HG02885 (cell line): ENCODE measurements at regions not wholly inside any gene's neighbourhood (a gene's known extent, or its start where the extent isn't known, plus 50 kb on each side); places are given as distances from the start of the nearest gene placed in this dataset.
"Not testable (repeated sequence)": the region's sequence is repeated elsewhere in the genome, so short reads cannot be mapped to it uniquely, and the experiment has no call there.

Experiments used
- ATAC-seq: cut with Tn5 transposase; IDR thresholded peaks from one replicate; pipeline ENCODE4 v1.9.1; 2021; ENCODE audit warnings: mild to moderate bottlenecking; ENCODE audit not compliant: unreplicated experiment, poor library complexity

DNA sequence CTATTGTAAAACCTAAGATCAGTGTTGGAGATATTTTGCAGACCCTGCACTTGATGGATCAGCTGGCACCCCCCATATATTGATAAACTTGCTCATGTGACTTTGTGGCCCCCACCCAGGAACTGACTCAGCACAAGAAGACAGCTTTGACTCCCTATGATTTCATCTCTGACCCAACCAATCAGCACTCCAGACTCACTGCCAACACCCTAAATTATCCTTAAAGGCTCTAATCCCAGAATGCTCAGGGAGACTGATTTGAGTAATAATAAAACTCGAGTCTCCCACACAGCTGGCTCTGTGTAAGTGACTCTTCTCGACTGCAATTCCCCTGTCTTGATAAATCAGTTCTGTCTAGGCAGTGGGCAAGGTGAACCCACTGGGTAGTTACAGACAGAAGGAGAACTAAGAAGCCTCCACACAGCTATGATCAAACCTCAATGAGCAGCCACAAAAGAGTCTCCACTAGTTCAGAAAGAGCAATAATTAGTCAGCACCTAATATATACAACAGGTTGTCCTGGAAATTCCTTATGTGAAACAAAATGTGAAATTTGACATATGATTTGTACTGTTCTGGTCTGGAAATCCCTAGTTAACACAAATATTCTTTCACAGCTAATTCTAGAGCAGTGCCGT lies 52.2 kb downstream of the ACTL7B start:
- ATAC-seq: no peak

DNA sequence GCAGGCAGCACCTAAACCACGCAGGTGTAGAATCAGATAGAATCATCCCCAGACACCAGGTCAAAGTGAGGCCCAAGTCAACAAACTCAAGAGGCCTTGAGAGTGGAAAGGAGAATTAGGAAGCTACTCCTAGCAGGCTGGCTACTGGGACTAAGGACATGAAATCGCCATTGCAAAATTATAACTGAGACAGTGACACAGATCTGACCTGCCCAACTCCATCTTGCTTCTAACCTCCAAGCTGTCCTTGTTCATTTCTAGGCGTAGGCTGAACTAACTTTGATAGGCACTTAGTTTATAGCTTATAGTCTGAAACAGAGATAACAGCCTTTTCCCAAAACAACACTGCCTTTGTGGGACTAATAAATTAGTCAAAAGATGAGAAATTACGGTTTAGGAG lies 52.8 kb downstream of the ACTL7B start:
- no peak for ATAC-seq

DNA sequence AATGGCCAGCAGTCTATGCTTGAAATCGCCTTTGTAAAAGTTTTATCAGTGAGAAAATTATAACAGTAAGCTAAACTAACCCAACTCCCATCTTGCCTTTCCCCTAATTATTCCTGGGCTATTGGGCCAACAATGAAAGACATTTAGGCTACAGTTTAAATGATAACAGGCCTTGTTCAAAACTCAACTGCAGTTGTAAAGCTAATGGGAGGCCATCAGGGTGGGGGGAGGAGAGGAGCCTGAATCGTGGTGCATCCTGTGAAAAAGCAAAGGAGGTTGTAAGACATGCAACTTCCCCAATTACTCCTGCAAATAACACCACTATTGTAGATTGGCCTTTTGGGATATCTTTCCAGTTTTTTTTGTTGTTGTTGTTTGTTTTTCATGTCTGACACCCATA lies 53.8 kb downstream of the ACTL7B start:
- no peak for ATAC-seq

DNA sequence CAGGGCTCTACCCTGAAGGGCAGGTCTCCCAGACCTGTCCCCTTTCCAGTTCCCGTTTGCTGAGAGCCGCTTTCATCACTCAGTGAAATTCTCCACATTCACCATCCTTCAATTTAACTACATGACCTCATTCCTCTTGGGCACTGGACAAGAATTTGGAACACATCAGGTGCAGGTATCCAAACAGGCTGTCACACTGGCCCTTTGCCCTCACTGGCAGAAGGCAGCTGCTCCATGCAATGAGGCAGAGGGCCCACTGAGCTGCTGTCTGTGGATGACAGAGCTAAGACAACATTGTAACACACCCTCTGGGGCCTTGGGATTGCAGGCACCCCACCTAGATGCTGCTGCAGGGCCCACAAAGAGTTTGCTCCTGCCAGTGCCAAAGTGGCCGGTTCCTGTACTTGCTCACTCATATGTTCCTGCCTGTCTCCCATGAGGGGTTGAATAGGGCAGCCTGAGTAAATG lies 55.1 kb downstream of the ACTL7B start:
- no peak for ATAC-seq

DNA sequence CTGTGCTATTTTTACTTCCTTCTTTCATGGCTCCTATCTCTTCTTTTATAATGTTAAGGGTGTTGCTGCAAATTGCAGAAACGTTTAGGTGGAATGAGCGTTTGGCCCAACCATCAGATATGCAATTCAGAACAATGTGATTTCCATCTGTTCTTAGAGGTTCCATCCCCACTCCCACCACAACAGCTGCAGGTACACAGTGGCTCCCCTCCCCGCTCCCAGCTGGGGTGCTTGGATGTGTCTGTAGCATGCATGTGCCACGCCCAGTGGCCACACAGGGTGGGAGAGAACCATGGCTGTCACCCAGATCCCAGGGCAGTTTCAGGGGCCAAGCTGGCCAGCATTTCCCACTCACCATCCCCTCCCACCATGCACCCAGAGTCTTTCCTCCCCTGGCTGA lies 62.2 kb downstream of the ACTL7B start:
- ATAC-seq: no peak

DNA sequence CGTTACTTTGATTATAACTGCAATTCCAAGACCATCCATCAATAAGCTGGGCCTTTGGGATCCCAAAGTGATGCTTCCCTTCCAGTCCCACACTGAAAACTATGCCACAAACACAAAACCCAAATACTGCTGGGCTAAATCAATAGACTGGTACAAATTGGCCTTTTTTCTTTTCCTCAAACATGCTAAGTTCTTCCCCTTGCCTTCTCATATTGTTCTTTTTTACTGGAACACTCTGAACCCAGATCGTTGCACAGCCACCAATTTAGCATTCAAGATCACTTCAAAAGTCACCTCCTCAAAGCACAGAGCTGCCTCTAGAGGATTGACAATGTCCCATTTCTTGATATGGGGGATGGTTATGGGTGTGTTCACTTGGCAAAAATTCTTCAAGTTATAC lies 66.0 kb downstream of the ACTL7B start:
- ATAC-seq: no peak

DNA sequence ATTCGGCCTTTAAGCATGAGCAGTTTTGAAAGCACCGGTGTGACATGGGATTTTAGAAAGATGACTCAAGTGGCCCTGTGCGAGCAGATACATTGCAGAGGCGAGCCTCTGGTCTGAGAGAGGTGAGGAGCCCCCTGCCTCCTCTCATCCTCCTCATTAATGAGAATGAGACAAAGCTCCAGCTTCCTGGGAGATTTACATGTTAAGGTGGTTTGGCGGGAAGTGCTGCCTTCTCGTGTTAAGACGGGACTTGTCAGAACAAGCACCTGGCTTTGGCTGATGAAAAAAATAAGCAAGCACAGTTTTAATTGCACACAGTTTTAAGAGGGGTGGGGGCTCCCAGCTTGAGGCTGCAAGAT lies 68.1 kb downstream of the ACTL7B start:
- no peak for ATAC-seq

DNA sequence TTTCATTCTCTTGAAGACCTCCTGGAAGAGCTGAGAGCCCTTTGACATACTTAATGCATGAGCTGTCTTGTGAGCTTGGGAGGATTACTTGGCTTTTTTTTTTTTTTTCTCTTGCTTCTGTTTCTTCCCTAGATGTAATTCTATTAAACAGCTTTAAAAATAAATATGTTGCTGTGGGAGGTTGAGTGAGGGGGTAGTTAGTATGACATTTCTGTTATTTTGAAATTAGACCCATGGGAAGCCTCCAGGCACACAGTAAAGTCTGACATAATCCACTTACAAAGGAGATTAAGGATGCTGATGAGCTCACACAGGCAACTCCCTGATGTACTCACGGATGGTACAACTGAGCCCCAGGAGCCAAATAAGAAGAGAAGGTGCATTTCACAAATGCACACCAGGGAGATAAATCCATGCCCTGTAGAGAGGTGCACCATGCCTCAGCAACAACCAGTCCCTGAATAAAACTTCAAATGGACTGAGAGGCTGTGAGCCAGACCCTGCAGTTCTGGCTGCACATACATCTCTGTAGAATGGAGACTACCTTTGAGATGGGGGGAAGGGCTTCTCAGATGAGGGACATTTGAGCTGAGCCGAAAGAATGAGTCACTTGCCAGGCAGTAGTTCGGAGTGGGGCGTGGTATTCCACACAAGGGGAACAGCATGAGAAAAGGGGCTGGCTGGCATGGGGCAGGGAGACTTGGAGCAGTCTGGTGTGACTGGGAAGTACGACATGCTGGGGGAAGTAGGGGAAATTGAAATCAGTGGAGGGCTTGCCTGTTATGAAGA lies 68.7 kb downstream of the ACTL7B start:
- no peak for ATAC-seq

DNA sequence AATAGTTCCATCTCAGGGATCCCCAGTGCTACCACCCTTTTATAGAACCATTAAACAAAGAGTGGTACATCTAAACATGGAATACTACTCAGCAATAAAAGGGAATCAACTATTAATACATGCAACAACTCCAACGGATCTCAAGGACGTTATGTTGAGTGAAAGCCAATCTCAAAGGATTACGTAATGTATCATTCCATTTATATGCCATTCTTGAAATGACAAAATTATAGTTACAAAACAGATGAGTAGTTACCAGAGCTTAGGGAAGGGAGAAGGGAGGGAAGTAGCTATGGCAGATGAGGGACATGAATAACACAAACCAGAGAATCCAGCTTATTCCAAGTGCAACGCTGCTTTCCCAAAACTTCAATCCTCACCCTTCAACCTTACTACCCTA lies 69.5 kb downstream of the ACTL7B start:
- ATAC-seq: no peak

DNA sequence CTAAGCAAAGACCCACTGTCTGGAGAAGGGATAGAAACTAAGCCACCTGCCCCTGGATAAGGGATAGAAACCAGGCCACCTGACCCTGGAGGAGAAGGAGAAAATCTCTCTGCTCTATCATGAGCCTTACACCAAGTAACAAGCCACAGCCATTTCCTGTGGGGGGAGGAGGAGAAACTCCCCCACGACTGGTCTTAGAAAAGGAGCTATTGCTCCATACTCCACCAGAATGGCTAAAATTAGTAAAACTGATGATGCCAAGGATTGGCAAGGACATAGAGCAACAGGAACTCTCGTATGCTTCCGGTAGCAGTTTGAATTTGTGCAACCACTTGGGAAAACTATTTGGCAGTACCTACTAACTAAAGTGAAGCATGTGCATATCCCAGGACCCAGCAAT lies 70.8 kb downstream of the ACTL7B start:
- no peak for ATAC-seq

DNA sequence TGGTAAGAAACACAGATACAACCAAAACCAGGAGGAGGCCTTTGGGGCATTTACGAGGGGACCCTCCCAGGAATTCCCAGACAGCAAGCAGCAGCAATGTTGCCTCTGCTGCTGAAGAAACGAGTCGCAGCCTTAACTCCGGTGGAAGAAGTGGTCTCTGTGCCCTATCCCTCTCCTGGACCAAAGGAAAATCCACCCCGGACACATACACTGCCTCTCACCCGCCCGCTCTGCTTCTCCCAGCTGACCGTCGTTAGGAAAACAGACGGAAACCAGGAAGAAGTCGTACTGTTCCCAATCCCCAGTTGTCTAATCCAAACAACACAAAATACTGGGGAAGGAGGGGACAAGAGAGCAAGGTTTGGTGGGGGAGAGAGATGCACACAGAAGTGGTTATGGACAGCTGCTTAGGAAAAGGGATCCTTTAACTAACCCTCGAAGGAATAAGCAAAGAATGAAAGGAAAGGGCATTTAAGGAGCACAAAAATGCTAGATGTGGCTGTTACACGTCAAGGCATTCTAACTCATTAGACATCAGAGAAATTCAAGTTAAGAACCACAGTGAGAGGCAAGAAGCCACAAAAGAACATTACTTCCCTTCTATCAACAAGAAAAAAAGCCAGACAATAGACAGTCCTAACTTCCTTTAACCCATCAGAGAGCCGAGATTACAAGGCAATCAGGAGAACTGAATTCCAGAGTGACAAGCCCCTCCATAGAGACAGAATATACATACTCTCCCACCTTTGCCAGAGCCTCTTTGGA lies 71.9 kb downstream of the ACTL7B start:
- no peak for ATAC-seq

DNA sequence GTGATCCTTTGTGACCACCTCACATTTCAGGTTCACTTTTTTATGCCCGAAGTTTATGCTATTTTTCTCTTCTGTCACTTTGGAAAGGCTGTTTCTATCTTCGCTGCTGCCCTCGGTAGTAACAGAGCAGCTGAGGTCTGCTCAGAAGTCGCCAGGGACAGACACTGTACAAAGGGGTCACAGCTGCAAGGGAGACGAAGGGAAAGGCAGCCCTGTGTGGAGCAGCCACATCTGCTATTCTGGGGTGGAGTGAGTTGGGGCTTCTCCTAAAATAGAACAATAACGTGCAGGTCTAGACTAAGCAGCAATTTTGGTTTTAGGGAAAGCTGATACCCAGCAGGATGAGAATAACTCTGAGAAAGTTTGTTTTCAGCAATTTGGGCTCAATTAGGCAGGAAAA lies 72.5 kb downstream of the ACTL7B start:
- no peak for ATAC-seq

DNA sequence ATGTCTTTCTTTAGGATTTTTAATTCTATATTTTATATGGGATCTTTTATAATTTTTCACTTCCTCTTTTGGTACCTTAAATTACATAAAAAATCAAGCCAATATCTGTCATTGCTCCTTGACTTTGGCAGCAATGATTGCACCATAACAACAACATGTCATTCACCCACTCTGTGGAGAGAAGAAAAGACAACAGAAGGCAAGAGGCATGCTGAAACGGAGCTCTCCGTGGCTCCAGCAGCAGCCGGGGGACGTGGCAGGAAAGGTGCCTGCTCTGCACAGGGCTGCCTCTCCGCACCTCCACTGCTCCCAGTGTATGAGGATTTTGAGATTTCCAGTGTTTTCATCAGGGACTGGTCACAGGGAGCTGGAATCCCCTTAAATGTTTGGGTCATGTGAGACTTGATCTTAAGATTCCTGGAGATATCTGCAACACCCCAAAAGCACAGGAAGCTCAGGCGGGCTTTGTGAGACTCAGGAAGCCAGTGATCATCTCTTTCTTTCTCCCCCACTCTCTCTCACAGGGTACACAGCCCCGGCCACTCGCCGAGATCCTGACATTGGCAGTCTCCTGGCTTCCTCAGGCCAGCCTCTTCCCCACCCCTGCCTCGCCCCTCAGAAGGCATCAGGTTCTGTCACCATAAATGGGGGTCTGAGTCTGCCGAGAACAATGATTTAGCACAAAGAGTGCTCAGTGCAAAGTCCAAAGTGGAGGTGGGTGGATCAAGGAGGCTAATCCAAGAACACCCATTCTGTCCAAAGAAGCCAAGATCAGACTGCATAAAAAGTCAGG lies 74.6 kb downstream of the ACTL7B start:
- no peak for ATAC-seq

DNA sequence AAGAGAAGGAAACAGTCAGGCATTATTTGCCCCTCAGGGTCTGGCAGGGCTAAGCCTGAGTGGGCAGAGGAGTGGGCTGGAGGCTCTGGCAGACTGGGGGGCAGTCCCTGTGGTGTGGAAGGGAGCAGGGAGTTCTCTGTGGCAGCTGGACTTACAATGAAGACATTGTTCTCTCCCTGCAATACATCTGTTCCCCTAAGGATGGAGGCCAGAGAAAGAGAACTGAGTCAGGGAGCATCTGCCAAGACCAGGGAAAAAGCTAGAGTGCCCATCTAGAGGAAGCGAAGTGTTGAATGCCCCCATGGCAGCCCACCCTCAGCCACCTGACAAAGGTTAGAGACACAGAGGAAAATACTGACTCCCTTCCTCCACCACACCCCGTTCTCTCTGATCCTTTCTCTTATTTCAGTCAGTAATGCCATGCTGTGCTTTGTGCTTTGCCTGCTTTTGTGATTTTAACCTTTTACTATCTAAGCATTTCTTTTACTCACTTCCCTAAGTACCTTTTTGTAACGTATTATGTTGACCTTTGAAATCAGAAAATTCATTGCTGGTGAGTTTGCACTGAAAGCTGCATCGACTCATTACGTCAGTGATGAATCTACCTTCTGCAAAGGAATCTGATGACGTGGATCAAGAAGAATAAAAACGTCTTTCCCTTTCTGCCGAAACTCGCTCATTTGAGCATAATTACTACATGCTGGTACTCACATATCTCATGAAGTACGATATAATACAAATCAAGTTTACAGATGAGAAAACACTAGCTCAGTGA lies 76.0 kb downstream of the ACTL7B start:
- ATAC-seq: no peak

DNA sequence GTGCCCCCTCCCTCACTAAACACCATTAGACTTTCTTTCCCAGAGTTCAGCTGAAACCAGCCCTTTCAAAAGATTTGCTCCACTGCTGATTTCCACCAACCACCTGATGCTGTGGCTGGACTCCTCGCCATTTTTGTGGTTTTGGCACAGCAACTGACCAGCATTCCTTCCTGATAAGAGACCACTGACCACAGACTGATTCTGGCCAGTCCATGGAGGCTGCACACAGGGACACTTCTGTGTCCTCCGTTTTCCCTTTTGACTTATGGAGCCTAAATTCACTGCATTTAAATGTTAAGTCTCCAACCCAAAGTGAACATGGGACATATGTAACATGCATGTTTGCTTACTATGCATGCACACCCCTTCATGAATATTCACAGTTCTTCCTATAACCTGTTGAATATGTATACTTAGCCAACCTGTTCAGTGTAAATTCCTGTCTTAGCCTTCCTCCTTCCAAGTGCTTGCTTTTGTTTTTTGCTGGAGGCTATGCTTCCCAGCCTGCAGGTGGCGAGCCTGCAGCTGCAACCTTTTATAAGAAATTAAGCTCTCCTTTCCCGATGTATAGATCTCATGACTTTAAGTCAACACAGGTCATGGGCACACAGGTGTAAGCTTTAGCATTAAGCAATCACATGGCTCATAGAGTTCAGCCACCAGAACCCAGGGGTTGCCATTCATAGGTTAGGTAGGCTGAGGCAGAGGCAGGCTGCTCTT lies 78.7 kb downstream of the ACTL7B start:
- no peak for ATAC-seq

DNA sequence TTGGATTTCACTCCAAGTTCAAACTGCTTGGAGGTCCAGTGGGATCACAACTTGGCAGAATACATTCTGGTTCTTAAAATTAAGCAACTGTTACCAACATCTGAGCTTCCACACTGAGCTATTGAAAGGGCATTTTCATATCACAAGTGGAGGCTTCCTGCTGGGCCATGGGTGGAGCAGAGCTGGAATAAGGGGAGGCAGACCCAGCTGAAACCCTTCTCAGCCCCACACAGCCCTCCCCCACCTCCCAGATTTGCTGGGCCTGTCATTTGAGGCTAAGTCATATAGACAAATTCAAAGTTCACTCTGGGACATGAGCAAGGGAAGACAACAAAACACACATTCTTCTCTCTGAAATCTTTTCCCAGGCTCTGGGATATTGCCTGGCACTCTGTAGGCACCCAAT lies 79.9 kb downstream of the ACTL7B start:
- no peak for ATAC-seq

DNA sequence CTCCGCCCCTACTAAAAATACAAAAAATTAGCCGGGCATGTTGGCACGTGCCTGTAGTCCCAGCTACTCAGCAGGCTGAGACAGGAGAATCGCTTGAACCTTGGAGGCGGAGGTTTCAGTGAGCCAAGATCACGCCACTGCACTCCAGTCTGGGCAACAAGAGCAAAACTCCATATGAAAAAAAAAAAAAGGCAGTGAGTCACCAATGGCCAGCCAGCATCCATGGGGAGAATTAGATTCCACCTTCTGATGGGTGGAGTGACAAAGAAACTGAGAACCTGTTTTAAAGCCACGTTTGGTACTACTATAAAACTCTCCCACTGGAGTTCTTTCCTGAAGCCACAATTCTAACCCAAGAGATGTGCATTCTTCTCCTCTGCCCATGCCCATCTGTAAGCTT lies 81.7 kb downstream of the ACTL7B start:
- not testable (repeated sequence) for ATAC-seq

DNA sequence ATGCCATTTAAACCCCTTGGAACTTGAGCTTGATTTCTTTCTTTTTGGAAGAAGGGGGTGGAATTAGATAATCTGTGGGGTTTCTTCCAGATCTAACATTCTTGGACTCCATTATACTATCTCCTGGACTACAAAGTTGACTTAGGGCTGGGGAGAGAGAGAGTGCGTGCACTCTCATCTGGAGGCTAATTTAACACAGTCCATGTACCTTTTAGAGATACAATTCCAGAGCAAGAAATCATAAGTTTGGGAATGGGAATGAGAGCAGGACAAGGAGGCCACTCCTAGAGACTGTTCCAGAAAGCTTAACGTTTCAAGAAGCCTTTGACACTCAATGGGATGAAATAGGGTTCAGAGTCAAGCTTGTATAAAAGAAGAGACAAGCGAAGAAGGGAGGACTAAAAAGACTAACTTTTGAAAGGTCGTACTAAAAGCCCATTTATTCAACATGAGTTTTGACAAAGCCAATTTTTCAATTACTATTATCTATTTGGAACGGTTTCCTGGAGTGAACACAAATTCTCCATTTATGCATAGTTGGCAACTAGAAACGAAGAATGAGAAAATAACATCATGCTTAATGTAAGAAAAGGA lies 83.4 kb downstream of the ACTL7B start:
- ATAC-seq: no peak

DNA sequence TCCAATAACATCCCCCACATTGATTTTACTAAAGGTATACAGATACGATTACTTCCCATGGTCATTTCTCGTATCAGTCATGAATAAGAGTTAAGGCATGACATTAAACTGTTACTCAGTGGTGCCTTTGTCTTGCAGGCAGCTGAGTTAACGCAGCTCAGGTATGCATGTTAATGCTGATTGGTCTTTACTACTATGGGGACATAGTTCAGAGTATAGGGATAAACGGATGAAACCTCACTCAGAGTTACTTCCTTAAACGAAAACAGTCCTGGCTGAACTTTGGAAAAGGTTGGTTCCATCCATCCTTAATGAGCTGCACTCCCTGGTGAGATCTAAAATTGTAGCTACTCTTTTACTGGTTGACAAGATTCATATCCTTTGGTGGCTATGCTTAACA lies 87.0 kb downstream of the ACTL7B start:
- ATAC-seq: no peak
